ENCODE measurements at regions not wholly inside any gene's neighbourhood (a gene's known extent, or its start where the extent isn't known, plus 50 kb on each side); places are given as distances from the start of the nearest gene placed in this dataset.

DNA sequence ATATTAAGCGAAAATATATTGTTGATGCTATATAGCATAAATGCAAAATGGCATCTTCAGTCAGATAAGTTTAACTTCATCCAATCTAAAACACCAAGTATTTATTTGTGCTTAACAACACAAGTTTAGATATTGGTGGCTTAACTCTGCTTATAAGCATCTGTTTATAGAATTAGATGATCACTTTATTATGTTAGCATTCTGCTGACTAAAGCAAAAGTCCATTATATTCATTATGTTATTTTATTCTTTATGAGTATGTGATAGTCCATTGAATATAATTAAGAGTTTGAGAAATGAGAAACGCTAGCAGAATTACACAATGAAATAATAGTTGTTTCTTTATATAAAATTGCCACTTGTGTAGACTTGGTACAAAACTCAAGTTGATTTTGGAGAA is 401.2 kb upstream of the CDH7 start:
- no peaks in the 10 kb centered on the region for H3K27me3 ChIP-seq (ENCODE audit: insufficient read depth, low read depth, low read length)
- no peaks in the 10 kb centered on the region for H3K9me2 ChIP-seq (ENCODE audit: insufficient read depth, low read length)
- no peak overlapping the region for H3K9ac ChIP-seq (ENCODE audit: low read length)
- no peak overlapping the region for H3K27ac ChIP-seq (ENCODE audit: low read length)
- H2AFZ ChIP-seq (ENCODE audit: low read depth, low read length) = no peak overlapping the region
- H3K4me2 ChIP-seq (ENCODE audit: low read length) = no peak overlapping the region
- no peak overlapping the region for H3K4me3 ChIP-seq (ENCODE audit: low read length)
- no peaks in the 10 kb centered on the region for H3K9me3 ChIP-seq (ENCODE audit: low read length)
- H3K36me3 ChIP-seq (ENCODE audit: insufficient read depth, low read length) = no peaks in the 10 kb centered on the region
- no peaks in the 10 kb centered on the region for H3K79me2 ChIP-seq (replicated peaks; ENCODE audit: insufficient read depth, low read length)
- no peaks in the 10 kb centered on the region for H4K20me1 ChIP-seq (ENCODE audit: insufficient read depth)
- TF ChIP-seq, protein P1, sequence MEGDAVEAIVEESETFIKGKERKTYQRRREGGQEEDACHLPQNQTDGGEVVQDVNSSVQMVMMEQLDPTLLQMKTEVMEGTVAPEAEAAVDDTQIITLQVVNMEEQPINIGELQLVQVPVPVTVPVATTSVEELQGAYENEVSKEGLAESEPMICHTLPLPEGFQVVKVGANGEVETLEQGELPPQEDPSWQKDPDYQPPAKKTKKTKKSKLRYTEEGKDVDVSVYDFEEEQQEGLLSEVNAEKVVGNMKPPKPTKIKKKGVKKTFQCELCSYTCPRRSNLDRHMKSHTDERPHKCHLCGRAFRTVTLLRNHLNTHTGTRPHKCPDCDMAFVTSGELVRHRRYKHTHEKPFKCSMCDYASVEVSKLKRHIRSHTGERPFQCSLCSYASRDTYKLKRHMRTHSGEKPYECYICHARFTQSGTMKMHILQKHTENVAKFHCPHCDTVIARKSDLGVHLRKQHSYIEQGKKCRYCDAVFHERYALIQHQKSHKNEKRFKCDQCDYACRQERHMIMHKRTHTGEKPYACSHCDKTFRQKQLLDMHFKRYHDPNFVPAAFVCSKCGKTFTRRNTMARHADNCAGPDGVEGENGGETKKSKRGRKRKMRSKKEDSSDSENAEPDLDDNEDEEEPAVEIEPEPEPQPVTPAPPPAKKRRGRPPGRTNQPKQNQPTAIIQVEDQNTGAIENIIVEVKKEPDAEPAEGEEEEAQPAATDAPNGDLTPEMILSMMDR (IDR thresholded peaks at IDR 0.05; ENCODE audit: poor library complexity, severe bottlenecking) = no peak
- TF ChIP-seq, protein P2, sequence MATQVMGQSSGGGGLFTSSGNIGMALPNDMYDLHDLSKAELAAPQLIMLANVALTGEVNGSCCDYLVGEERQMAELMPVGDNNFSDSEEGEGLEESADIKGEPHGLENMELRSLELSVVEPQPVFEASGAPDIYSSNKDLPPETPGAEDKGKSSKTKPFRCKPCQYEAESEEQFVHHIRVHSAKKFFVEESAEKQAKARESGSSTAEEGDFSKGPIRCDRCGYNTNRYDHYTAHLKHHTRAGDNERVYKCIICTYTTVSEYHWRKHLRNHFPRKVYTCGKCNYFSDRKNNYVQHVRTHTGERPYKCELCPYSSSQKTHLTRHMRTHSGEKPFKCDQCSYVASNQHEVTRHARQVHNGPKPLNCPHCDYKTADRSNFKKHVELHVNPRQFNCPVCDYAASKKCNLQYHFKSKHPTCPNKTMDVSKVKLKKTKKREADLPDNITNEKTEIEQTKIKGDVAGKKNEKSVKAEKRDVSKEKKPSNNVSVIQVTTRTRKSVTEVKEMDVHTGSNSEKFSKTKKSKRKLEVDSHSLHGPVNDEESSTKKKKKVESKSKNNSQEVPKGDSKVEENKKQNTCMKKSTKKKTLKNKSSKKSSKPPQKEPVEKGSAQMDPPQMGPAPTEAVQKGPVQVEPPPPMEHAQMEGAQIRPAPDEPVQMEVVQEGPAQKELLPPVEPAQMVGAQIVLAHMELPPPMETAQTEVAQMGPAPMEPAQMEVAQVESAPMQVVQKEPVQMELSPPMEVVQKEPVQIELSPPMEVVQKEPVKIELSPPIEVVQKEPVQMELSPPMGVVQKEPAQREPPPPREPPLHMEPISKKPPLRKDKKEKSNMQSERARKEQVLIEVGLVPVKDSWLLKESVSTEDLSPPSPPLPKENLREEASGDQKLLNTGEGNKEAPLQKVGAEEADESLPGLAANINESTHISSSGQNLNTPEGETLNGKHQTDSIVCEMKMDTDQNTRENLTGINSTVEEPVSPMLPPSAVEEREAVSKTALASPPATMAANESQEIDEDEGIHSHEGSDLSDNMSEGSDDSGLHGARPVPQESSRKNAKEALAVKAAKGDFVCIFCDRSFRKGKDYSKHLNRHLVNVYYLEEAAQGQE (IDR thresholded peaks at IDR 0.05; ENCODE audit: borderline replicate concordance) = no peak
- no peak for TF ChIP-seq POLR2AphosphoS5 (IDR thresholded peaks at IDR 0.05)
- TF ChIP-seq EZH2 (IDR thresholded peaks at IDR 0.05; ENCODE audit: borderline replicate concordance, insufficient read depth, low read length, poor library complexity, severe bottlenecking) = no peak
- TF ChIP-seq EP300 (conservative IDR thresholded peaks at IDR 0.05; ENCODE audit: poor library complexity, severe bottlenecking) = no peak
- TF ChIP-seq MXI1 (conservative IDR thresholded peaks at IDR 0.05; ENCODE audit: poor library complexity, severe bottlenecking) = no peak
- no peak for TF ChIP-seq SMC3 (conservative IDR thresholded peaks at IDR 0.05; ENCODE audit: poor library complexity)
- no peak for TF ChIP-seq TAF1 (IDR thresholded peaks at IDR 0.05; ENCODE audit: low read depth)
- no peaks in the 10 kb centered on the region for H3F3A ChIP-seq (ENCODE audit: insufficient read depth, low read length, poor library complexity, severe bottlenecking)

DNA sequence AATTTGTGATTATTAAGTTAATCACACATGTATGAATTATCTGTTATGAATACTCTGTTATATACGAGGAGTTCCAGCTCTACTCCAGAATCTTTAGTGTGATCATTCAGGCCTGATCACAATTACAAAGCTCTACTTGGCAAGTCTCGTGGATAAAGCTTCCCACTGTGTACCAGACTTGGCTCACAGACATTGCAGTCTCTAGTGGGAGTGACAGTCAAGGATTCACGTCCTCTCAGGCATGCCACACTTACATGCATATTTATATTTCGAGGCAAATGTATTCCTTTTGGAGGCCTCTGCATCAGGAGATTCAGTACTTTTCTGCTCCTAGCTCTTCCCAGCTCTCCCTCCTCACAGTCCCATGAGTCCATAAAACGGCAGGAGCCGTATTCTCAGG is 403.4 kb upstream of the CDH7 start:
- Histone ChIP-seq H3K4me3 (ENCODE audit: low read length) (no peak overlapping the region), H3K9me2 (ENCODE audit: insufficient read depth, low read length) (no peaks in the 10 kb centered on the region), H3F3A (ENCODE audit: insufficient read depth, low read length, poor library complexity, severe bottlenecking) (no peaks in the 10 kb centered on the region), H2AFZ (ENCODE audit: low read depth, low read length) (no peak overlapping the region), H3K9me3 (ENCODE audit: low read length) (no peaks in the 10 kb centered on the region), H3K27ac (ENCODE audit: low read length) (no peak overlapping the region), H3K9ac (ENCODE audit: low read length) (no peak overlapping the region), H3K4me2 (ENCODE audit: low read length) (no peak overlapping the region), H4K20me1 (ENCODE audit: insufficient read depth) (no peaks in the 10 kb centered on the region), H3K27me3 (ENCODE audit: insufficient read depth, low read depth, low read length) (no peaks in the 10 kb centered on the region), H3K79me2 (replicated peaks; ENCODE audit: insufficient read depth, low read length) (no peaks in the 10 kb centered on the region), H3K36me3 (ENCODE audit: insufficient read depth, low read length) (no peaks in the 10 kb centered on the region)
- TF ChIP-seq EP300 (conservative IDR thresholded peaks at IDR 0.05; ENCODE audit: poor library complexity, severe bottlenecking) (no peak), POLR2AphosphoS5 (IDR thresholded peaks at IDR 0.05) (no peak), TAF1 (IDR thresholded peaks at IDR 0.05; ENCODE audit: low read depth) (no peak), MXI1 (conservative IDR thresholded peaks at IDR 0.05; ENCODE audit: poor library complexity, severe bottlenecking) (no peak), EZH2 (IDR thresholded peaks at IDR 0.05; ENCODE audit: borderline replicate concordance, insufficient read depth, low read length, poor library complexity, severe bottlenecking) (no peak), SMC3 (conservative IDR thresholded peaks at IDR 0.05; ENCODE audit: poor library complexity) (no peak), RAD21 (conservative IDR thresholded peaks at IDR 0.05) (no peak)
- TF ChIP-seq, protein P2 (IDR thresholded peaks at IDR 0.05; ENCODE audit: borderline replicate concordance) = no peak
- TF ChIP-seq, protein P1 (IDR thresholded peaks at IDR 0.05; ENCODE audit: poor library complexity, severe bottlenecking) = no peak

All from neural cell (in vitro differentiated cells).